Liver (tissue), 3 donors: ENCODE measurements at regions not wholly inside any gene's neighbourhood (a gene's known extent, or its start where the extent isn't known, plus 50 kb on each side); places are given as distances from the start of the nearest gene placed in this dataset.

Source experiments
- ATF3 ChIP-seq: IDR thresholded peaks from 2 replicates; pipeline ENCODE4 v1.6.1; 2016; ENCODE audit warnings: antibody characterized with exemption
- CTCF ChIP-seq: fragments of 150-350 bp; IDR thresholded peaks from 2 replicates; pipeline ENCODE4 v1.5.1; 2017; ENCODE audit warnings: improper control_type of control experiment, low read depth, low read length; ENCODE audit not compliant: missing input control
- EGR1 ChIP-seq, 2 donors: IDR thresholded peaks; 2 replicates each; pipeline ENCODE4 v1.6.1; 2016 to 2018; ENCODE audit warnings: antibody characterized with exemption in 2 of 2, low read depth in 2 of 2
- GABPA ChIP-seq, 2 donors: IDR thresholded peaks in 1 of 2; conservative IDR thresholded peaks in 1 of 2; 2 replicates each; pipeline ENCODE4 v1.6.1; 2016; ENCODE audit warnings: antibody characterized with exemption in 2 of 2, mild to moderate bottlenecking in 1 of 2, moderate library complexity in 1 of 2
- JUND ChIP-seq, 2 donors: IDR thresholded peaks; 2 replicates each; pipeline ENCODE4 v1.6.1; 2016; ENCODE audit warnings: antibody characterized with exemption in 2 of 2
- MAX ChIP-seq: IDR thresholded peaks from 2 replicates; pipeline ENCODE4 v1.6.1; 2016; ENCODE audit warnings: antibody characterized with exemption
- NR2F2 ChIP-seq: IDR thresholded peaks from 2 replicates; pipeline ENCODE4 v1.6.1; 2016; ENCODE audit warnings: antibody characterized with exemption
- REST ChIP-seq: IDR thresholded peaks from 2 replicates; pipeline ENCODE4 v1.6.1; 2016; ENCODE audit warnings: antibody characterized with exemption, mild to moderate bottlenecking
- donor health status: healthy.
- donor health status: healthy.

- TF ChIP-seq CTCF (no peak), EGR1 (IDR thresholded peaks at IDR 0.05; ENCODE audit: low read depth in 2 of 2) (no peak), MAX (no peak), REST (no peak), JUND (IDR thresholded peaks at IDR 0.05) (no peak), GABPA (IDR thresholded peaks at IDR 0.05 in 1 of 2, conservative IDR thresholded peaks at IDR 0.05 in 1 of 2) (no peak), NR2F2 (no peak), ATF3 (no peak)
Measured at GRCh38 chr2:52622266-52622665, 1145.3 kb upstream of the CHAC2 start.
